Chondrocyte (in vitro differentiated cells): ENCODE measurements at regions not wholly inside any gene's neighbourhood (a gene's known extent, or its start where the extent isn't known, plus 50 kb on each side); places are given as distances from the start of the nearest gene placed in this dataset.

Source experiments
- DNase-seq: peaks from one replicate; pipeline ENCODE4 v3.0.0; 2021; ENCODE audit warnings: mixed read lengths, low spot score
- H3K27ac Mint-ChIP-seq: one replicate; pipeline ENCODE4 v1.8.0; 2021; ENCODE audit warnings: mild to moderate bottlenecking, moderate library complexity, mixed read lengths; ENCODE audit not compliant: unreplicated experiment
- H3K27me3 Mint-ChIP-seq: 2 replicates; pipeline ENCODE4 v1.8.0; 2021; ENCODE audit warnings: low read depth, mixed read lengths
- H3K36me3 Mint-ChIP-seq: 2 replicates; pipeline ENCODE4 v1.8.0; 2021; ENCODE audit warnings: low read depth, mixed read lengths
- H3K4me1 Mint-ChIP-seq: 2 replicates; pipeline ENCODE4 v1.8.0; 2021; ENCODE audit warnings: low read depth, mild to moderate bottlenecking, mixed read lengths
- H3K4me3 Mint-ChIP-seq: one replicate; pipeline ENCODE4 v1.8.0; 2021; ENCODE audit warnings: mild to moderate bottlenecking, moderate library complexity, mixed read lengths; ENCODE audit not compliant: unreplicated experiment
- H3K9me3 Mint-ChIP-seq: 2 replicates; pipeline ENCODE4 v1.8.0; 2021; ENCODE audit warnings: low read depth, mixed read lengths
- TF ChIP-seq, protein P1 (sequence below): fragments of 200-600 bp; sonication (generic); IDR thresholded peaks from 2 replicates; pipeline ENCODE4 v1.5.0; 2021; ENCODE audit warnings: antibody characterized with exemption, mild to moderate bottlenecking, moderate library complexity

DNA sequence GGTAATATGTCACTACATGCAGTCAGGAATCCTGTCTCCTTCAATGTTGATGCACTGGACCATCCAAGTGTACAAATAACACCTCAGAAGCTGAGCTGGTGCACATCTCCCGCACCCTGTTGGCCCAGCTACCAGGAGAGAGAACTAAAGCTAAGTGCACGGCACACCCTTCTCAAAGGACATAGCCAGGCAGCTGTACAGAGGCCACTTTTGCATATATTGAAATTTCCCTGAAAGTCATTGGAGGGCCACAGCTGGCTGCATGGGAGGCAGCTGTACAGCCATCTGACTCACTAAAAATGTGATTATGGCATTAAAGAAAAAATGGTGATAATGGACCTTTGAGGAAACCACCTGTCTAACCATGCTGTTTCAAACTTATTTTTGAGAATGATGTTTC lies 441.7 kb downstream of the CBLN2 start:
- TF ChIP-seq, protein P1, sequence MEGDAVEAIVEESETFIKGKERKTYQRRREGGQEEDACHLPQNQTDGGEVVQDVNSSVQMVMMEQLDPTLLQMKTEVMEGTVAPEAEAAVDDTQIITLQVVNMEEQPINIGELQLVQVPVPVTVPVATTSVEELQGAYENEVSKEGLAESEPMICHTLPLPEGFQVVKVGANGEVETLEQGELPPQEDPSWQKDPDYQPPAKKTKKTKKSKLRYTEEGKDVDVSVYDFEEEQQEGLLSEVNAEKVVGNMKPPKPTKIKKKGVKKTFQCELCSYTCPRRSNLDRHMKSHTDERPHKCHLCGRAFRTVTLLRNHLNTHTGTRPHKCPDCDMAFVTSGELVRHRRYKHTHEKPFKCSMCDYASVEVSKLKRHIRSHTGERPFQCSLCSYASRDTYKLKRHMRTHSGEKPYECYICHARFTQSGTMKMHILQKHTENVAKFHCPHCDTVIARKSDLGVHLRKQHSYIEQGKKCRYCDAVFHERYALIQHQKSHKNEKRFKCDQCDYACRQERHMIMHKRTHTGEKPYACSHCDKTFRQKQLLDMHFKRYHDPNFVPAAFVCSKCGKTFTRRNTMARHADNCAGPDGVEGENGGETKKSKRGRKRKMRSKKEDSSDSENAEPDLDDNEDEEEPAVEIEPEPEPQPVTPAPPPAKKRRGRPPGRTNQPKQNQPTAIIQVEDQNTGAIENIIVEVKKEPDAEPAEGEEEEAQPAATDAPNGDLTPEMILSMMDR: no peak
- Mint-ChIP-seq H3K27ac (no peak overlapping the region), H3K4me3 (no peak overlapping the region), H3K4me1 (no peaks in the 10 kb centered on the region), H3K9me3 (peaks cover 4% of the 10 kb centered on the region), H3K36me3 (no peaks in the 10 kb centered on the region), H3K27me3 (no peaks in the 10 kb centered on the region)
- DNase-seq: no peak

- H3K9me3 Mint-ChIP-seq: peaks cover 4% of the 10 kb centered on the region
- H3K4me3 Mint-ChIP-seq: no peak overlapping the region
- no peak for DNase-seq
- H3K27me3 Mint-ChIP-seq: no peaks in the 10 kb centered on the region
- H3K27ac Mint-ChIP-seq: no peak overlapping the region
- no peaks in the 10 kb centered on the region for H3K36me3 Mint-ChIP-seq
- TF ChIP-seq, protein P1: no peak
- H3K4me1 Mint-ChIP-seq: no peaks in the 10 kb centered on the region
Observed at GRCh38 chr18:72100465-72101004, 443.6 kb downstream of the CBLN2 start.

- Mint-ChIP-seq H3K4me1 (no peaks in the 10 kb centered on the region), H3K9me3 (no peaks in the 10 kb centered on the region), H3K27me3 (peaks cover 17% of the 10 kb centered on the region), H3K4me3 (no peak overlapping the region), H3K27ac (no peak overlapping the region), H3K36me3 (no peaks in the 10 kb centered on the region)
- TF ChIP-seq, protein P1: no peak
- no peak for DNase-seq
Observed at GRCh38 chr18:72091369-72091768, 452.8 kb downstream of the CBLN2 start.

- TF ChIP-seq, protein P1: no peak
- peaks cover 23% of the 10 kb centered on the region for H3K27me3 Mint-ChIP-seq
- H3K4me3 Mint-ChIP-seq: no peak overlapping the region
- DNase-seq: no peak
- H3K36me3 Mint-ChIP-seq: no peaks in the 10 kb centered on the region
- no peaks in the 10 kb centered on the region for H3K9me3 Mint-ChIP-seq
- no peaks in the 10 kb centered on the region for H3K4me1 Mint-ChIP-seq
- no peak overlapping the region for H3K27ac Mint-ChIP-seq
Observed at GRCh38 chr18:72089432-72089831, 454.7 kb downstream of the CBLN2 start.

DNA sequence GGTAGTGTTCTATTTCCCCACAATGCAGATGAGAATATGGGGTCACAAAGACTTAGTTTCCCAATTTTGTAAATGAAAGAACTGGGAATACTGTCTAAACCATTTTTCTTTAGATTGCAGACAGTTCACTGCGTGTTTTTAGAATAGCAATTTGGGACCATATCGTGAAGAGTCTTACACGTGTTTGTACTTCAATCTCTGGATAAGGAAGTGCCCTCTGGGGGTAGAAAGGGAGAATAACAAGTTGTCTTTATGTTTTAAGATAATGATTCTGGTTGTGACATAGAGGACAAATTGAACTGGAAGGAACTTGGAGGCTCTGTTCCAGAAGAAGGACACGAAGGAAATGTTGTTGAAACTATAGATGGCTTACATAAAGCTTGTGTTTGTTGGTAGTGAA lies 457.7 kb downstream of the CBLN2 start:
- Mint-ChIP-seq H3K27ac (no peak overlapping the region), H3K4me3 (no peak overlapping the region), H3K4me1 (no peaks in the 10 kb centered on the region), H3K27me3 (peaks cover 18% of the 10 kb centered on the region), H3K36me3 (no peaks in the 10 kb centered on the region), H3K9me3 (peaks cover 3% of the 10 kb centered on the region)
- TF ChIP-seq, protein P1: peak; percentile 67
- DNase-seq: no peak
